EH (cell line): ENCODE measurements at regions not wholly inside any gene's neighbourhood (a gene's known extent, or its start where the extent isn't known, plus 50 kb on each side); places are given as distances from the start of the nearest gene placed in this dataset.
A peak's percentile ranks its signal among the peaks of the same experiment; 100 is the strongest.

ENCODE experiments used
- DNase-seq: peaks from one replicate; pipeline ENCODE4 v3.0.0-alpha.2; 2015; ENCODE audit warnings: low read depth

DNA sequence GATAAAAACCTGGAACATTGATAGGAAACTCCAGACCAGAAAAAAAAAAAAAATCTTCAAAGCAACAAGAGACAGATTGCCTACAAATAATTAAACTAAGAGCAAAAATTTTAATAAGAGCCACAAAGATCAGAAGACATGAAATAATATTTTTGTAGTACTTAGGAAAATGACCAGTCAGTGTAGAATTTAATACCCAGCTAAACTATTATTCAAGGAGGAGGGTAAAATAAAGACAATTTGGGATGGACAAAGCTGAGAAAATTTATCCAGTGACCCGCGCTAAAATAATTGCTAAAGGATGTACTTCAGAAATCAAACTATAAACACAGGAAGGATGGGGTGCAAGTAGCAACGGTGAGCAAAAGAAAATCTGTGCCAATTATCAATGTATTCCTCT, 133.2 kb downstream of the AQP9 start:
- DNase-seq, result no peak

DNA sequence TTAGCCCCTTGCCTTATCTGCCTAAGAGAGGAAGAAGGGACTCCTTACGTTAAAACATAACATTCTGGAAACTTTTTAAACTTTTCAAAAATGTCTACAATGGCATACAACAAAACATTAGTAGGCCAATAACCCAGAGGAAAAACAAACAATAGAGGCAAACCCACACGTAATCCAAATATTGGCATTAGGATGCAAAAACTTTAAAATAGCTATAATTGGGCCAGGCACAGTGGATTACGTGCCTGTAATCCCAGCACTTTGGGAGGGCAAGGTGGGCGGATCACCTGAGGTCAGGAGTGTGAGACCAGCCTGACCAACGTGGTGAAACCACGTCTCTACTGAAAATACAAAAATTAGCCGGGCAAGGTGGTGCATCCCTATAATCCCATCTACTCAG, 134.9 kb downstream of the AQP9 start:
- DNase-seq, result no peak

DNA sequence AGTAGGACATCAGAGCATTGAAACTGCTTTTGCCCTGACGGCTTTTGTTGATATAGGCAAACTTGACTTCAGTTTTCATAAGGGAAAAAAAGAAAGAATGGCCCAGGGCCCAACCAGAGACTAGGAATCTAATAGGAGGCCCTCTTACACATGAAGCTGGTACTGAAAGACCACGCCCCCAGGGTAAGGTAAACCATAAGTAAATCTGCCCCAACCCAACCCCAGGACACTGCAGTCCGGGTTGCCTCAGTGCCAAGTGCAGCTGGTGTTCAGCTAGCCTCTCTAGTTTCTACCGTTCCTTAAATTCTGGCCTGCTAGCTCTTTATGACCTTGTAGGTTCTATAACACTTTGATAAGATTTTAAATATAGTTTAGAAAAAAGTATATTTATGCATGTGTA, 136.7 kb downstream of the AQP9 start:
- DNase-seq, result no peak

- no peak for DNase-seq
These were observed 137.6 kb downstream of the AQP9 start for GRCh38 chr15:58275785-58276184.

GRCh38 chr15:58276924-58277323, 138.7 kb downstream of the AQP9 start:
- no peak for DNase-seq

DNA sequence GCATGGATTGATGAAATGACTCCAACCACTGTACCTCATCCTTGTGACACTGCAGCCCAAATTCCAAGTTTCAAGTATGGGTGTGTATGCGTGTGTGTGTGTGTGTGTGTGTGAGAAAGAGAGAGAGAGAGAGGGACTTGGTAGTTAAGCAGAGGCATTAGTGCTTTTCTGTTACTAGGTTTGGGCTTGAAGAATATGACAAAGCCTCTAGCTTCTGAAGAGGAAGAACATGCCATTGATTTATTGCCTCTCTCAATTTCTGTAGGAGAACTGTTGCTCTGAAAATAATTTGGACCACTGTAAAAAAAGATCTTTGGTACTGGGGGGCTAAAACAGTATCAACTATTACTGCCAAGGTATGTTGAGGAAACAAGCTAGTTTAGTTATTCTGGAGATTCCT, 139.2 kb downstream of the AQP9 start:
- no peak for DNase-seq

GRCh38 chr15:58279106-58279505, 140.9 kb downstream of the AQP9 start:
- no peak for DNase-seq

DNA sequence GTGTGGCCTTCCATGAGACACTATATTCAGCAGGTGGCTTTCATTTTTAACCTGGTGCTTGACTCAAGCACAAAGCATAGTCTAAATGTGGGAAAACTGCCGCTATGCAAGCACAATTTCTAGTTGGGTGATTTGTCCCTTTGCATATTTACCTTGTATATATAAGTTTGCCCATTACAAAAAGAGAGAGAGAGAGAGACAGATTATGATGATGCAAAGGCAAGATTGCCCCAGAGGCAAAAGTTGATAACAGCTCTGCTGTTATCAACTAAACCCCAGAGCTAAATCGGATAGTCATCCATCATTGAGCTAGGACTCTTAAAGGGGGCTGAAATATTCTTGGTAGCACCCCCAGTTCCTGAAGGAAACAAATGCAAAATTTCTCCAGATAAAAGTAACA, 141.5 kb downstream of the AQP9 start:
- DNase-seq, result no peak

GRCh38 chr15:58282060-58282708, 144.0 kb downstream of the AQP9 start:
- DNase-seq, result peak; percentile 15

DNA sequence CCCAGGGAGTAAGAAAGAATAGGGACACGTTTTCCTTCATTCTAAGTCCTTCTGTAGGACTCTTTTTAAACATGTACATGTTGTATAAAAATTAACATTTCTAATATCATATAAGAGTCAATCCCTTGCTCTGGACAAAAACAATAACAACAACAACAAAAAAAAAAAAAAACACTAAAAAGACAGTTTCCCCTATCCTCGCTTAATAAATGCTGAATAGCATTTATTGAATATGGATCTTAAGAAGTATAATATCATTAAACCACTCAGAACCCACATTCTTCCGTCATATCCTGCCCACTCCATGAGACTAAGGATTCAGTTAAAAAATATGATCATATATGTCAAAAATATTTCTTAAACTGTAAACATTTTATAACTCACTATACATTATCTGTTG, 145.1 kb downstream of the AQP9 start:
- no peak for DNase-seq

- no peak for DNase-seq
These were observed 146.1 kb downstream of the AQP9 start for GRCh38 chr15:58284293-58284692.

DNA sequence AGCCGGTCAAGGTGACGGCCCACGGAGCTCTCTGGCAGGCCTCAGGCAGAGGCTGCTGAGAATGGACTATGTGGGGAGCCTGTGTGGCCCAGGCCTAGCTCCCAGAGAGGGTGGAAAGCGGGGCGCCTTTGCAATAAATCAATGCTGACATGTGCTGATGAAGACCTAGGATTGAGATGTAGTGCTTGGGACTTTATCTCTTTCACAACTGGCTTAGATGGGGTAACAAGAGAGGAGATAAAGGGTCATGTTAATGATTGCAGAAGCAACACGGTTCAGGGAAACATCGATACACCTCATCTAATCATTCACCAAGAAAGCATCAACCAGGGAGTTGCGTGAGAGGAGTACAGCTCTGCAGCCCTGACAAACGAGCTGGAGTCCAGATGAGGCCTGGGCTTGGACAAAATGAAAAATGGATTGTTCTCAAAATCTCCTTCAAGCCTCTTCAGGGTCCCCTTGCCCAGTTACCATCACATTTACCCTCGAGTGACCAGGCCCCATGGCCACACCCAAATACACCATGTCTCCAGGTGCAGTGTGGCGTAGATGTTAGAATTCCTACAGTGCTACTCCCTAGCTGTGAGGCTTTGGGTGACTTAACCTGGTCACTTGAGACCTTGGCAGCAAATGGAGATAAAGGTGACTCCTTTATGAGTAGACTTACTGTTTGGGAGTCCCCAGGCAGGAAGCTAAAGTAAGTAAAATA, 146.4 kb upstream of the LIPC start:
- DNase-seq, result no peak

DNA sequence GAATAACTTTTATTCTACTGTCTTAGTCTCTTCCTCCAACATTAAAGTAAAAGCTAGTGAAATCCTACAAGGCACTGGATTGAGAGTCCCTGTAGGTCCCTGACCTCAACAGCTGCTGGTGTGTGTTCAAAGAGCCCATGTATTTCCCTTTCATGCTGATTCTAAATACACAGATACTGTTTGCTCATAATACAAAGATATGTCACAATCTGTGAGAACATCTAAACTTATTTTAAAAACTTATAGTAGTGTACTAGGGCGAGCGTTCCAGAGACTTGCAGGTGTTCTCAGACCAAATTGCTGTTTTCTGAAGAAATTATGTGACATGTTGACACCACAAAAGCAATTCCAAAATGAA, 145.9 kb upstream of the LIPC start:
- DNase-seq, result no peak

DNA sequence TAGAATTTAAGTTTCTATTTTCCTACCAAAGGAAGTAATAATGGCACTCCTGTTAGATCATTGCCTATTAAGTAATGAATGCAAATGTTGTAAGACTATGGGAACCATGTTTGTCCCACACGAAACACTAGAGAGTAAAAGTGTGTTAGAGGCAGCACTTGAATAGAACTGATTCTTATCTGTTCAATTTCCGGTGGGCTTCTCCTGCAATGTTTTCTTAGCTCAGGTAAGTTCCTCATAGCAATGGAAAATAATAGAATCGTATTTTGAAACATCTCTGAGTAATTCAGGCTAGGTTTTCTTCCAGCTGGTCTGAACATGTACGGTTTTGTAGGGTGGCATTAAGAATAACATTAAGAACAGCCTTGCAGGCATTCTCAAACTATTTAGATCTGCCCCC, 145.3 kb upstream of the LIPC start:
- DNase-seq, result no peak

- no peak for DNase-seq
These were observed 143.9 kb upstream of the LIPC start for GRCh38 chr15:58287891-58288290.

DNA sequence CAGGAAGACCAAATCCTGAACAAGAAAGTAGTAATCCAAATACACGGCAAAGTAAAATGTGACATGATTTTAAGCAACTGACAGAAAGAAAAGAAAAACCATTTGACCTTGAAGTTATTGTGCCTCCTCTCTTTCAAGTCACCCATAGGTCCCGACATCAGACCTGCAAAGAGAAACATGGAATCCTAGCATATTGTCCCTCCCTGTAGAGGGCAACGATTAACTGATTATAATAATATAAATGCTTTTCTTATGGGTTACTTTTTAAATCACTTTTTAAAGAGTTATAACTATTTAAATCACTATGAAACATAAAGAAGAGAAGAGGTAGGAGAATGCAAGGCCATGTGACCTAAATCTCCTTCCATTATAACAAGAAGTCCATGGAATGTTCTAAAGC, 143.2 kb upstream of the LIPC start:
- peak; percentile 5 for DNase-seq

GRCh38 chr15:58291848-58292247, 139.9 kb upstream of the LIPC start:
- DNase-seq, result no peak

- DNase-seq, result peak; percentile 51
These were observed 139.0 kb upstream of the LIPC start for GRCh38 chr15:58292751-58293175.

- no peak for DNase-seq
These were observed 137.9 kb upstream of the LIPC start for GRCh38 chr15:58293622-58294550.

- no peak for DNase-seq
These were observed 137.0 kb upstream of the LIPC start for GRCh38 chr15:58294681-58295254.

DNA sequence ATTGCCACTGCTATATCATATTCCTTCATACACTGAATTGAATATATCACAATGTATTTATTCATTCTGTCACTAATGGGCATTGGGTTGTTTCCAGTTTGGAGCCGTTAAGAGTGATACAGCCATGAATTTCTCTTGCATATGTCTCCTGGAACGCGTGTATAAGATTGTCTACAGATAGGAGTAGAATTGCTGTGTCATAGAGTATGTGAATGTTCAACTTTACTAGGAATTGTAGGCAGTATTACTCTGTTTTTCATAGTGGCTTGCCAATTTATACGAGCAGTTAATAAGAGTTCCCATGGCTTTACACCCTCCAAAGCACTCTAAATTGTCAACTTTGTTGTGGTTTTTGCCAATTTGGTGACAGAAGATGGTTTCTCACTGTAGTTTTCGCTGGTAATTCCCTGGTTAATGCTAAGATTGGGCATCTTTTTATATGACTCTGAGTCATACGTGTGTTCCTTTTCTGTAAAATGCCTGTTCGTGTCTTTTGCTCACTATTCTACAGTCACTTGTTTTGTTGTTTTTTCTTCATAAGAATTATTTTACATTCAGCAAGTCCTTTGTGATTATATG, 136.1 kb upstream of the LIPC start:
- no peak for DNase-seq

DNA sequence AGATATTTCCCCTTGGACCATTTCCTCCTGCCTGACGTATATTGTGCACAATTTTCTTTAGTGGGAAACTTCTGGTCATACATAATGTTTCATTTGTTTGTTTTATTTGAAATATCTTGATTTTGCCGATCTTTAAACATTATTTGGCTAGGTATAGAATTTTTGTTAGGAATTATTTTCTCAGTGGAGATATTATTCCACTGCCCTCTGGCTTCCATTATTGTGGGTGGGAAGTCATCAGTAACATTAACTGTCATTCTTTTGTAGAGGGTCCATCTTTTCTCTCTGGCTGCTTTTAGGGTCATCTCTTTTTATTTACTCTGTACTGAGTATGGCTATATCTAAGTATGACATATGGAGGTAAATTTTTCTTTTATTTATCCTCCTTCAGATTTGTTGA, 135.5 kb upstream of the LIPC start:
- no peak for DNase-seq
